NCI-H446 treated with DMSO at 0.1 percent for 48 hours (cell line): ENCODE measurements at regions not wholly inside any gene's neighbourhood (a gene's known extent, or its start where the extent isn't known, plus 50 kb on each side); places are given as distances from the start of the nearest gene placed in this dataset.

Experiments
- DNase-seq: peaks from one replicate; lab custom pipeline; 2025; lab: John Stamatoyannopoulos, UW

DNA sequence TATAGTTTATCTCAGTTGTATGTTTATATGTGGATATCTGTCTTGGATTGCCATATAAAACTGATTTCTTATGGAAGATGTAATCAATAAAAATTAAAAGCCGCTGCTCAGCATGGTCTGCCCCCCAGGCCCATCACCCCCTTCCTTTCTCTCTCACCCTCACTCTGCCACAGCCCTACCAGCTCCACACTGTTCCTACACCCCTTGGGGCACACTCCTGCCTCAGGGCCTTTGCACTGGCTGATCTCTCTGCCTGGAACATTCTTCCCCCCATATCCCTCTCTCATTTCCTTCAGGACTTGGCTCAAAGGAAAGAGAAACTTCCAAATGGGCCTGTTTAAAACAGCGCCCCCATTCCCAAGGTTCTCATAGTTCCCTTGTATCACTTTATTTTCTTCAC is 63.1 kb downstream of the LRRC32 start:
- no peak for DNase-seq

DNA sequence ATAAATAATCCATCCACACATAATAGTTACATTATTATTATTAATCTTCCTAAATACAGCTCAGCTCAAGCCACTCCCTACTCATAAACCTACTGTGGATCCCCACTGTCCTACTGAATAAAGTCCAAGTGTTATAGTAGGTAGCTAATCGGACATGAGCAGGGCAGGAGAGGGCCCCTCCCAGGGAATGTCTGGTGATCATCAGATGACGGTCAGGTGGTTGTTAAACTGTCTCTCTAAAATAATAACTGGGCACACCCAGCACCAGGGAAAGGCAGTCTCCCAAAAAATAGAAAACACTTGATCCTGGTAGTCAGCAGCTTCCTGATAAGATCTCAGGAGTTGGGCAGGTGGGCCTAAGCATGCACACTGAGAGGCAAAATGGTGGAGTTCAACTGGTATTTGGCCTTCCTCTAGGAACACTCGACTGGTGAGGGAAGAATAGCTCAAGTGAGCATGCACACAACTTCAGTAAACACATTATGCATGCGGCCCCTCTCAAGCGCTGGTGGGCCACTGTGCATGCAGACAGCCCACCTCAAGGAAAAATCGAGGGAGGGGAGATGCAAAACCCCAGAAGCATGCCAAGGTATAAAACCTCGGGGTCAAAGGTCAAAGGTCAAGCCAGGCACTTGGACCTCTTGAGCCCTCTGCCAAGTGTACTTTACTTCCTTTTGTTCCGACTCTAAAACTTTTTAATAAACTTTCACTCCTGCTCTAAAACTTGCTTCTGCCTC is 65.0 kb downstream of the LRRC32 start:
- DNase-seq = no peak

DNA sequence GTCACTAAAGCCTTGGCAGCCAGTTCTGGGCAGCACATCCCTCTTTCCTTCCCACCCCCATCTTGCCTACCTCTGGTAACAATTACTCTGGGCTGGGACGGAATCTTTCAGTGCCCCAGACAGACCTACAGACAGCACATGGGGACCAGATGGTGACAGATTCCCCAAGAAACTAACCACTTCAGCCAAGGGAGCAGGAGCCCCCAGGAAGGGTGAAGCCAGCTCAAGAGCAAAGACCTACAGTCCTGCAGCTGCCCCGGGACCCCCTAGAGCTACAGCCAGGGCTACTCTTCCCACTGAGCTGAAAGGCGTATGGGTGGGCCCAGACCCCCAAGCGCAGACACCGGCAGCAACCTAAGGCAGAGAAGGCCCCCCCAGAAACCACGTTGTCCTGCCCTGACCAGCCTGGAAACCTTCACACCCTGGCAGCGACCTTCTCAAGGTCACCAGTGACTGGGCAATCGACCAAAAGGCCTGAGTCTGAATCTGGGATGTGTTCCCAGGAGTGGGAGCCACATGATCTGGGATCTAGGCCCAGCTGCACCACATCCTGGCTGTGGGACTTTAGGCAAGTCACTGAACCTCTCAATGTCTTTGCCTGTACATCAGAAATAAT is 65.8 kb downstream of the LRRC32 start:
- DNase-seq = peak; percentile 33

GRCh38 chr11:76604081-76604625 is 66.4 kb downstream of the LRRC32 start:
- DNase-seq = no peak

DNA sequence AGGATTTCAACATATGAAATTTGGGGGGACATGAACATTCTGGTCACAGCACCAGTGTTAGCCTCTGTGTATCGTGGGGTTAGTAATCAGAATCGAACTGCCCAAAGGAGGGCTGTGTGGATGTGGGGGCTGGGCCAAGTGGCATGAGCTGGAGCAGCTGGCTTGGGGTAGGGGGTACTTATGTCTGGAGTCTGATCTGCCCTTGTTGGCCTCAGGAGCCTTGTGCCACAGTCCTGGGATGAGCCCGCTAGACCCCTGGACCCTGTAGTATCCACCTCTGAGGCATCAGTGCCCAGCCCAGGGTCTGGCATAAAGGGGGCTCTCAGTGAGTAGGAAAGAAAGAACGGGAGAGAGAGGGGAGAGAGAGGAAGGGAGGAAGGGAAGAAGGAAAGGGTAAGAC is 67.3 kb downstream of the LRRC32 start:
- no peak for DNase-seq
